HG03575 (cell line): ENCODE measurements at regions not wholly inside any gene's neighbourhood (a gene's known extent, or its start where the extent isn't known, plus 50 kb on each side); places are given as distances from the start of the nearest gene placed in this dataset.

Experiments used
- ATAC-seq: cut with Tn5 transposase; IDR thresholded peaks from one replicate; pipeline ENCODE4 v1.9.1; 2021; ENCODE audit not compliant: unreplicated experiment, insufficient number of reproducible peaks, low FRiP score; ENCODE audit errors: extremely low read depth

- ATAC-seq = no peak
Measured at GRCh38 chr22:49028111-49028510, 799.6 kb downstream of the BRD1 start.

- no peak for ATAC-seq
Measured at GRCh38 chr22:49027368-49027670, 800.4 kb downstream of the BRD1 start.

GRCh38 chr22:49026494-49027367 lies 800.9 kb downstream of the BRD1 start:
- no peak for ATAC-seq

- ATAC-seq = no peak
Measured at GRCh38 chr22:49025791-49026493, 801.7 kb downstream of the BRD1 start.

GRCh38 chr22:49024775-49025440 lies 802.8 kb downstream of the BRD1 start:
- ATAC-seq = no peak

GRCh38 chr22:49023879-49024774 lies 803.5 kb downstream of the BRD1 start:
- no peak for ATAC-seq

GRCh38 chr22:49023161-49023878 lies 804.4 kb downstream of the BRD1 start:
- ATAC-seq = no peak

- ATAC-seq = no peak
Measured at GRCh38 chr22:49022816-49023160, 804.9 kb downstream of the BRD1 start.

- no peak for ATAC-seq
Measured at GRCh38 chr22:49021926-49022815, 805.5 kb downstream of the BRD1 start.

- no peak for ATAC-seq
Measured at GRCh38 chr22:49021131-49021925, 806.3 kb downstream of the BRD1 start.

GRCh38 chr22:49019737-49020713 lies 807.6 kb downstream of the BRD1 start:
- ATAC-seq = no peak

- ATAC-seq = no peak
Measured at GRCh38 chr22:49018601-49019000, 809.1 kb downstream of the BRD1 start.

GRCh38 chr22:49017482-49018329 lies 810.0 kb downstream of the BRD1 start:
- no peak for ATAC-seq

GRCh38 chr22:49016909-49017481 lies 810.7 kb downstream of the BRD1 start:
- ATAC-seq = no peak
